GM18868 (cell line): ENCODE measurements at regions not wholly inside any gene's neighbourhood (a gene's known extent, or its start where the extent isn't known, plus 50 kb on each side); places are given as distances from the start of the nearest gene placed in this dataset.

Experiments used
- ATAC-seq: cut with Tn5 transposase; IDR thresholded peaks from one replicate; pipeline ENCODE4 v1.9.1; 2021; ENCODE audit warnings: mild to moderate bottlenecking, moderate library complexity; ENCODE audit not compliant: unreplicated experiment

- no peak for ATAC-seq
Measured at GRCh38 chr9:120294003-120294402, 286.0 kb downstream of the CDK5RAP2 start.

GRCh38 chr9:120292606-120293005 lies 287.4 kb downstream of the CDK5RAP2 start:
- ATAC-seq: no peak

GRCh38 chr9:120291050-120291449 lies 288.9 kb downstream of the CDK5RAP2 start:
- no peak for ATAC-seq

- ATAC-seq: no peak
Measured at GRCh38 chr9:120289990-120290975, 289.7 kb downstream of the CDK5RAP2 start.

GRCh38 chr9:120289098-120289497 lies 290.9 kb downstream of the CDK5RAP2 start:
- ATAC-seq: no peak

GRCh38 chr9:120286530-120286929 lies 293.4 kb downstream of the CDK5RAP2 start:
- ATAC-seq: no peak

- ATAC-seq: no peak
Measured at GRCh38 chr9:120284821-120285220, 295.1 kb downstream of the CDK5RAP2 start.

- ATAC-seq: no peak
Measured at GRCh38 chr9:120281665-120282064, 298.3 kb downstream of the CDK5RAP2 start.

GRCh38 chr9:120267929-120268328 lies 312.0 kb downstream of the CDK5RAP2 start:
- ATAC-seq: no peak

- ATAC-seq: no peak
Measured at GRCh38 chr9:120265791-120266190, 314.2 kb downstream of the CDK5RAP2 start.

- ATAC-seq: no peak
Measured at GRCh38 chr9:120264528-120264927, 315.4 kb downstream of the CDK5RAP2 start.

GRCh38 chr9:120263836-120264235 lies 316.1 kb downstream of the CDK5RAP2 start:
- ATAC-seq: no peak

GRCh38 chr9:120261419-120261818 lies 318.5 kb downstream of the CDK5RAP2 start:
- ATAC-seq: no peak

GRCh38 chr9:120259100-120259499 lies 320.9 kb downstream of the CDK5RAP2 start:
- no peak for ATAC-seq

GRCh38 chr9:120258096-120258495 lies 321.9 kb downstream of the CDK5RAP2 start:
- no peak for ATAC-seq

- no peak for ATAC-seq
Measured at GRCh38 chr9:120257483-120257882, 322.5 kb downstream of the CDK5RAP2 start.

- no peak for ATAC-seq
Measured at GRCh38 chr9:120256146-120256545, 323.8 kb downstream of the CDK5RAP2 start.

- ATAC-seq: no peak
Measured at GRCh38 chr9:120252248-120252647, 327.7 kb downstream of the CDK5RAP2 start.

GRCh38 chr9:120242116-120242811 lies 337.7 kb downstream of the CDK5RAP2 start:
- no peak for ATAC-seq

GRCh38 chr9:120236596-120236995 lies 343.4 kb downstream of the CDK5RAP2 start:
- ATAC-seq: no peak

GRCh38 chr9:120235081-120235480 lies 344.9 kb downstream of the CDK5RAP2 start:
- ATAC-seq: no peak

- ATAC-seq: no peak
Measured at GRCh38 chr9:120230227-120230626, 349.7 kb downstream of the CDK5RAP2 start.
